ENCODE measurements at regions not wholly inside any gene's neighbourhood (a gene's known extent, or its start where the extent isn't known, plus 50 kb on each side); places are given as distances from the start of the nearest gene placed in this dataset.
"Not testable (repeated sequence)": the region's sequence is repeated elsewhere in the genome, so short reads cannot be mapped to it uniquely, and the experiment has no call there.

DNA sequence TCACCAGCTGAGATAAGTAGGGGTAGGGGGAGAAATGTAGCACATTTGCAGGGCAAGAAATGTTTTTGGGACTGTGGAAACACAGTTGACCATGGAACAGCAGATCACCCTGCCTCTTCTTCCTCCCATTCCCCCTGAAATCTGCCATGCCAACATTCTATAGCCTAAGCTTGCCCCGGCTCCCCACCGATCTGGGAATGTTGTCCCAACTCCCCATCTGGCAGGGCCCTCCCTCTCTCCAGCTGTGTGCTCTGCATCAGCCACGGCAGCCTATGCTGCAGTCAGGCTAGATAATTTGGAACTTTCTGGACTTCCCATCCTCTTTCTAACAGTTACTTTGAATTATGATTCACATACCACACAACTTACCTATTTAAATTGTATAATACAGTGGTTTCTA, 425.1 kb upstream of the RAB6C start:
- no peak for DNase-seq

DNA sequence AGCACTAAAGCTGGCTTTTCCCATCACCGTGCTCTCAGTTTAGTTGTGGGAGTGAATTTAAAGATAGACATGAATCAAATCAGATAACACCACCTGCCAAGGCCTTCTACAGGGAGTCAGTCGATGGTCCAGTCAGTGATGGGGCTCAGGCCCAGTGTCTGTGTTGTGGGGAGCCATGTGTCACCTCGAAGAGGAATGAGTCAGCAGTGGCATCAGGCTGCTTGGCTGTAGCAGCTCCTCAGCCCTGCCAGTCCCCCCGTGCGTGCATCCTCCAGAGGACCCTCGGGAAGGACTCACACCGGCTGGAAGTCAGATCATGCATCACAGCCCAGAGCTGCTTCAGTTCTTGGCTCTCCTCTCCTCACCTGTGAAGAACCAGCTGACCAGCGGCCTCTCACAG, 420.4 kb upstream of the RAB6C start:
- DNase-seq, result no peak

DNA sequence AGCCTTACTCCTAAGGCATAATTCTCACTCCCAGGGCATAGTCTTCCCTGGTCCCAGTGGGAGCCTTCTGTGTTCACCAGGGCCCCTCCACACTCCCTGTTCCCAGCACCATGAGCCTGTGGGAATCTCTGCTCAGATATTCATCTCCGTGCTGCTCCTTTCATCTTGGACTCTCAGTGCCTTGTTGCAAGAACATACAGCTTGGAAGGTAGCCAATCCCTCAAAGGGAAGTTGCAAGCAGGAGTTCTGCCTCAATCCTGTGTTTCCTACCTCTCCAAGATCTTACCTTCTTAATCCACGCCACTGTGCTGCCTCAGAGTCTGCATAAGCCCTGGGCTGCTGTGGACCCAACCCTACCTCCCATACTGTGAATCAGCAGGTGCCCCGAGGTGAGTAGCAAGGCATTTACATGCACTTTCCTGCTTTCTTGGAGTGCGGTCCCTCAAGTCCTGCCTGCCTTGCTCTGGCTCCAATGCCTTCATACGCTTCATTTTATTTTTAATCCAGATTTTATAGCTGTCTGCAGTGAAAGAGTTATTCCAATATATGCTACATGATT, 413.8 kb upstream of the RAB6C start:
- no peak for DNase-seq

DNA sequence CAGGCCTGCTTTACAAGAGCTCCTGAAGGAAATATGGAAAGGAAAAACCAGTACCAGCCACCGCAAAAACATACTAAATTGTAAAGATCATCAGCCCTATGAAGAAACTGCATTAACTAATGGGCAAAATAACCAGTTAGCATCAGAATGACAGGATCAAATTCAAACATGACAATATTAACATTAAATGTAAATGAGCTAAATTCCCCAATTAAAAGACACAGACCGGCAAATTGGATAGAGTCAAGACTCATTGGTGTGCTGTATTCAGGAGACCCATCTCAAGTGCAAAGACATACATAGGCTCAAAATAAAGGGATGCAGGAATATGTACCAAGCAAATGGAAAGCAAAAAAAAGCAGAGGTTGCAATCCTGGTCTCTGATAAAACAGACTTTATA, 408.7 kb upstream of the RAB6C start:
- DNase-seq, result not testable (repeated sequence)

DNA sequence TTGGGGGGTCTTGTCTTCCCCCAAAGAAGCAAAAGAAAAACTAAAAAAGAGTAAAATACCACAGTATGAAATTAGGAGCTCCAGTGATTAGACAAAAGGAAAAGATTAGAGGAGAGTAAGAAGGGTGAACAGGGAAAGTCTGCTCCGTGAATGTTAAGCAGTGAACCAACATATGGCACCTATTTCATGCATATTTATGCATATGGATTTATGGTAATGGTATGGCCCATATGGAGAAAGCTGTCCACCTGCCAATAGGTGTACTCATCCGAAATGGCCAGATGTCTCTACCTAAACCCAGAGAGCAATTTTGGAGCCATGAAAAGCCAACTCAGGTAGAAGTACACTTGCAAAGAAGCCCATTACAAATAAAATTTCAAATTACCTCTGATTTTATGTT, 404.0 kb upstream of the RAB6C start:
- no peak for DNase-seq

DNA sequence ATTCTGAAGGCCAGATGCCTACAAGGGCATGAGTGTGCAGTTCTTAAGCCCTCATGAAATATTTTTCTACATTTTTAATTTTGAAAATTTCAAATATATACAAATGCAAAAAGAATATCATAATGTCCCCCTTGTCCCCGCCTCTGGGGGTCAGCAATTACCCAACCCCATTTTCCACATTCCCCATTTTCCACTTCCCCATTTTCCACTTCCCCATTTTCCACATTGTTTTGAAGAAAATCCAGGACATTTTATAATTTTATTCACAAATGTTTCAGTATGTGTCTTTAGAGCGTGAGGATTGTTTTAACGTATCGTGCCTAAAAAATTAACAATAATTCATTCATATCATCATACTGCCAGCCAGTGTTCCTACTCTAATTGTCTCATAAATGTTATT, 403.6 kb upstream of the RAB6C start:
- no peak for DNase-seq

DNA sequence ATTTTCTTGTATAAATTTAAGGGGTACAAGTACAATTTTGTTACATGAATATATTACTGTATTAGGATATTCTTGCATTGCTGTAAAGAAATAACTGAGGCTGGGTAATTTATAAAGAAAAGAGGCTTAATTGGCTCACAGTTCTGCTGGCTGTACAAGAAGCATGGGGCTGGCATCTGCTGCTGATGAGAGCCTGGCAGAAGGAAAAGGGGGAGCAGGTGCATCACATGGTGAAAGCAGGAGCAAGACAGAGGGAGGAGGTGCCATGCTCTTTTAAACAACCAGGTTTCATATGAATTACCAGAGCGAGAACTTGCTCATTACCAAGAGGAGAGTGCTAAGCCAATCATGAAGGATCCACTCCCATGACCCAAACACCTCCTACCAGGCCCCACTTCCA, 399.5 kb upstream of the RAB6C start:
- DNase-seq, result no peak

DNA sequence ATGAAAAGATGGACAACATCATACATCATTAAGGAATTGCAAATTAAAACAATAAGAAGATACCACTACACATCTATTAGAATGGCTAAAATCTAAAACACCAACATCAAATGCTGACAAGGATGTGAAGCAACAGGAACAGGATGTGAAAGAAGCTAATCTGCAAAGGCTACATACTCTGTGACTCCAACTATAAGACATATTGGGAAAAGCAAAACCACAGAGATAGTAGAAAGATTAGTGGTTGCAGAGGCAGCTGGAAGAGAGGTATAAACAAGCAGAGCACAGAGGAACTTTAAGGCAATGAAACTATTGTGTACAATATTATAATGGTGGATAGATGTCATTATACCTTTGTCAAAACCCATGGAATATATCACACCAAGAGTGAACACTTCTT, 393.7 kb upstream of the RAB6C start:
- no peak for DNase-seq

DNA sequence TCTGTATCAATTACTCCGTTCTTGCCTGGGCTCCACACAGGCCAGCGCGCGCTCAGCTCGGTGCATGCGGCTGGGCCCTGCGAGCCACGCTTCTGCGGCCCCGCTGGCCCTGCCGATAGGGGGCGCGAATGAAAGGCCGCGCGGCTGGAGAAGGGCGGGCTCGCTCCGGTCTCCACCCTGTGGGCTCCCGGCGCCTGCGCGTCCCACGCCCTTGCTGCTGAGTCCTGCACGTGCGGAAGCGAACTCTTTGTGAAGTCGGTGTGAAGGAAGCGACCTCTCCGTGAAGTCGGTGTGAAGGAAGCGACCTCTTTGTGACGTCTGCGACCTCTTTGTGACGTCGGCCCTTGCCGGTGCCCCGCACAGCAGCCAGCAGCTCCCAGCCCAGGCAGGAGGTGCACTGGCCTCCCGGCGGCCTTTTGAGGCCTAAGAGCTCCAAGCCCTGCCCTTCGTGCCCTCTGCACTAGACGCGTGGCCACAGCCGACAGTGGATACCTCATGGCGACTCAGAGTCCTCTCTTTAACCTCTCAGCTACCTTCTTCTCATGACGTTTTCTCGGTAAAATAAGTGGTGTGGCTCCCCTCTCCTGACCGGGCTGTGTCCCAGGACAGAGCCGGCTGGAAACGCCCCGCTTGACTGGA, 391.9 kb upstream of the RAB6C start:
- no peak for DNase-seq

DNA sequence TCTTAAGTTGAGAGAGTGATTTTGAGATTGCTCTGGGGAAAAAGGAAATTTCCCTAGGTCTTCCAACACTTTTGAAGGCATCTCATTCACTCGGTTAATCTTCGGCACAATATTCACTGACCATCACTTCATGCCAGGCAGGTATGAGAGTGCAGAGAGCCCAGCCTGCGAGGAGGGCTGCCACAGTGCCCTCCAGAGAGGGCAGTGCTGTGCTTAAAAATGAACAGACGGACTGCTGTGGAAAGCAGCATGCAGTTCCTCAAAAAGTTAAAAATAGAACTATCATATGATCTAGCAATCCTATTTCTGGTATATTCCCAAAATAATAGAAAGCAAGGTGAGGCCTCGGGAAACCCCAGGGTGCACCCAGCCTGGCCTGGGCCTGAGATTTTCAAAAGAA, 374.9 kb upstream of the RAB6C start:
- DNase-seq, result no peak

DNA sequence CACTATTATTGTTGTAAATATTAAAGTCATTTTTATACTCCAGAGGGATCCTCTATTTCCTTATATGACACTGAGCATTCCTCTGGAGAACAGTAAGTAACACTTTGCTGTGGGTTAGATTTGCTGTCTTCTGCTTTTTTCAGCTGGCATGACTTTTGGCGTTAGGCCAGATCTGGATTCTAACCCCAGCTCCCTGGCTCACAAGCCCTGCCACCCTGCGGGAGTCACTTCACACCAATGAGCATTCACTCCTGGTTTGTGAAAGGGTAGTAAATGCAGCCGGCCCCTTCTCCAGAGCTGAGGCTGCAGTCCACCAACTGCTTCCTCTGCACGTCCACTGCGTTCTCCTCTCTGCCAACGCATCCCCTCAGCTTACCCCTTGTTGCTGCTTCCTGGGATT, 373.8 kb upstream of the RAB6C start:
- no peak for DNase-seq

DNA sequence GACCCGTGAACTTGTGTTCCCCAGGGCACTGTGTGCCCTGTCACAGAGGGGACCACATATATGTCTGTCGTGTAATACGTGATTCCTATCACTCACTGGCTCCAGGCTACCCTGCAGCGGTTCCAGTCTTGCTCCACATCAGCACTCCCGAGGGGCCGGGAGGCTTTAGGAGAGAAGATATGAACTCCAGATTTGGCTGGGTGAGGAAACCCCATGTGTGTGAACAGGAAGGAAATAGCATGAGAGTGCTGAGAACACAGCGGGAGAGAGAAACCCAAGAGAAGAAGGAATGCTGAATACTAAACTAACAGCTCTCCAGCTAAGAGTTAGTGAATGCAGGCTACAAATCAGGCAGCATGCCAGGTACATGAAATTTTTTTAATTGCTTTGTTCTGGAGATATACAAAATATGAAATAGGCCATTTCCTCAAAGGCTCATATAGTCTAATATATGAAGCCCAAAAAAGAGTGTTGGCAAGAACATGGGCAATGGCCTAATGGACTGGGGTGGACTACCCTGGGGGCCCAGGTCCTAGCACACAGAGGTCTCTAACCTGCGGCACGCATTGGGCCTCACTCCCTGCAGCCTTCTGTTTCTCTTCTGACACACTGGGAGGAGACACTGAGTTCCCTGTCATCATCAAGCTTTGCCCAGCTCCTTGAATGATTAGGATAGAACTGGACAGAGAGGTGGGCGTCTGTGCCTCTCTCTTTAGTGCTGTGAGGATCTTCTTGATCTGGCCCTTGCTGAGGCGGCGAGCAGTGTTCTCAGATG, 372.8 kb upstream of the RAB6C start:
- no peak for DNase-seq

DNA sequence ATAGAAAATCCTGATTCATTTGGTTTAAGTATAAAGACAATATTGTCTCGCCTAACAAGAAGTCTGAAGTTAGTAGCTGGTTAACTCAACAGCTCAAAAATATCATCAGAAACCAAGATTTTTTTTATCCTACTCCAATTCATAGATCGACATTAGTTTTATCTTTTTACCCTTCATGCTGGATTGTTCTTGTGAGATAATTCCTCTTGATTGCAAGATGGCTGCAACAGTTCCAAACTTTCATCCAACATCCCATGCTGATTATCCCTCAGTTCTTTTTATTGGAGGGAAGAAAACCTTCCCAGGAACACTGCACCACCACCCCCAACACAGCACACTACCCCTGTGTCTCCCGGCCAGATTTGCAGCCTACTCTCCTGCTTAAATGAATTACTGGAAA, 370.2 kb upstream of the RAB6C start:
- DNase-seq, result no peak

DNA sequence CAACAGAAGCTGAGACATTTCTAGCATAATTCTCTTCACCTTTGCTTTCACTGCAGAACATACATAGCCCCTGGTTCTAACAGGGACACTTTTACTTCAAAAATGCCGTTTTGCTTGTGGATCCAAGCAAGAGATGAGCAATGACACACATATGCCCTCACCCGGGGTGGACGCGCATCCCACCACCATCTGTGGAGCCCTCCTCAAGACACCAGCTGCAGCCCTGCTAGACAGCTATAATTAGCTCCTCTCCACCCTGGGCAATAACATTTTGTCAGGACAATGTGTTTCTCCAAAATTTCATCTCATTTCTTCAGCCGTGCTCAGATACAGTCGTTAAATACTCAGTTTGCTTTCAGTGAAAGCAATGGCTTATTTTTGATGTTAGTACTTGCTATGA, 368.7 kb upstream of the RAB6C start:
- no peak for DNase-seq

DNA sequence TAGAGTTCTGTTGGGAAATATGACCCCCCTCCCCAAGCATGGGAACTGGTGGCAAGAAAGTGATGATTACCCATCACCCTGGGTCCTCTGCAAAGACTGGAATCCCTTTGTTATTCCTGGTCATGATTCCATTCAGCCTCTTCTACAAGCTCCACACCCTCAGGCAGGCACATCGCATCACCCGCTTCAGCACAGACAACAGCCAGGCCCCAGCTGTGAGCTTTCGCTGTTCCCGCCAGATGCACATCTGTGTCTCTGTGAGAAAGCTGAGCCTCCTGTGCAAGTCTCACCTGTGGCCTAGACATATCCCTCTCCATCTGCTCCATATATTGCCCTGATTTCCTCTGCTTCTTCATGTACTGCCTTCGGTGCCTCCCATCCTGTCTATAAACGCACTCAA, 368.0 kb upstream of the RAB6C start:
- DNase-seq, result no peak

DNA sequence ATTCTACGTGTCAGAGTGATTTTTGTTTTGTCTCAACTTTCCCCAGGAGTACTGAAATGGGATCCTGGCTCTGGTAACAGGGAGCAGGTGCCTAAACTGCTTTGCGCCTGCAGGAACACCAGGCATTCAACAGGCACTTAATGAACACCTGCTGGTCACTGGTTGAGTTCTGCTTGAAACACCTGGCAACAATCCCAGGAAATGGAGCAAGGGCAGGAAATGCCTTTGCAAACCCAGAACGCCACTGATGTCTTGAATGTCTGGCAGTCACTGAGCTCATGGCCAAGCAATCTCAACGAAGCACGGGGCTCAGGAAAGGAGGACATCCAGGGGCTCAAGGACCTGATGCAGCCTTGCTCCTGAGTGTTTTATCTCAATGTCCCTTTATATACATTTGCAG, 360.0 kb upstream of the RAB6C start:
- no peak for DNase-seq

DNA sequence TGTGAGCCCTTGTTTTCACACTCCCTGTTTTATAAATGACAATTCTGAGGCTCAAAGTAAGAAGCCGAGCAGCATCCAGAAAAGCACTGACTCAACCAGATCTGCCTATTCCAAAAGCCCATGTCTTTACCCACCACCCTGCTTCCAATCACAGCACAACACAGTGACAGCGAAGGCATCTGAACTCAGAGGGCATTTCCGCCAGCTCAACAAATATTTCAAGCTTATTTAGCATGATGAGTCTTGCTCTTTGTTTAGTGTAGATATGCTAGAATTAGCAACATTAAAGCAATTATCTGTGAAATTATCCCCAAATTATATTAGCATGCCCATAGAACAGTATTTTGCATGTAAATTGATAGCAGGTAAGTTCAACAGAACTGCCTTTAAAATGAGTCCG, 359.1 kb upstream of the RAB6C start:
- DNase-seq, result no peak

DNA sequence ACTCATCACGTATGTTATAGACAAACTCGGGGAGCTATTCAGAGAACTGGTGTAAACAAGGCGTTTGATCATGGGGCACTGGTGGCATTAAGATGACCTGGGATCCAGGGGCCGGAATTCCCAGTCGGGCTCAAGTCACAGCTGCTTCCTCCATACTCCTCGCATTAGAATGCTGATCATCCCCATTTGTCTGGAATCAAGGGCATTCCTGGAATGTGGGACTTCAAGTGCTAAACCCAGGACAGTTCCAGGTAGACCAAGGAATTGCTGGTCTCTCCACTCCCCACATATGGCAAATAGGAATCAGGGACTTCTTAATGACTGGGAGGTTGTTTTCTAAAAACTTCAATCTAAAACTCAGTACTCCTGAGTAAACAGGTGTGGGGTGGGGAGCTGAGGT, 355.7 kb upstream of the RAB6C start:
- DNase-seq, result no peak

DNA sequence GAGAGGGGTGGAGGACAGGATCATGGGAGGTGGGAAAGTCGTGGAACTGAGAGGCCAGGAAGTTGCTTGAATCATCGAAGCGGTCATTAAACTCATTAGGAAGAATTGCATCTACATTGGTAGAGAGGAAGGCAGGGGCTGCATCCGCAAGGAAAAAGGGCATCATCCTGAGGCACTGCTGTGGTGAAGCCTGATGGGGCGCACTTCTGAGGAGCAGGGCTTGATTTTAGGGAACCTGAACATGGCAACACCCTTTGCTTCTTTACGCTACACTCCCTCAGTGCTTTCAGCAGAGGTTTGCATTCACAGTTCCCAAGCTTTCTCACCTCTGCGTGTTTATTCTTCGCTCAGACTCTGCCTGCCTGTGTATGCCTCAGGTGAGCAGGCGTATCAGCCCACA, 352.0 kb upstream of the RAB6C start:
- DNase-seq, result no peak

DNA sequence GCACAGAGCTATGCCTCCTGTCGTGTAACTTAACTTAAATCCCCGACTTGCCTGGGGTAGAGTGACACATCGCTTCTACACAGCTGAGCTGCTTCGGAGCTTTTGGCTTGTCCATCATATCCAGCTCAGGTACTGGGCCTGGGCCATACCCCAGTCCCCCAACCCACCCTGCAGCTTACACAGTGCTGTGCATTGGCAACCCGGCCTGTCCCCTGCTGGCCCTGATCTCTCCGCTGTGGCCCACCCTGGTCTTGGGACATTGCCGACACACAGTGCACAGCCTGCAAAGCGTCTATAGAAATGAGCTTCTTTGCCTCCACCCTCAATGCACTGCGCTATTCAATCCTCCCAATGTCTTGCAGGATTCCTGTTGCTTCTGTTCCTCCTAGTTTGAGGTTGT, 342.8 kb upstream of the RAB6C start:
- no peak for DNase-seq

DNA sequence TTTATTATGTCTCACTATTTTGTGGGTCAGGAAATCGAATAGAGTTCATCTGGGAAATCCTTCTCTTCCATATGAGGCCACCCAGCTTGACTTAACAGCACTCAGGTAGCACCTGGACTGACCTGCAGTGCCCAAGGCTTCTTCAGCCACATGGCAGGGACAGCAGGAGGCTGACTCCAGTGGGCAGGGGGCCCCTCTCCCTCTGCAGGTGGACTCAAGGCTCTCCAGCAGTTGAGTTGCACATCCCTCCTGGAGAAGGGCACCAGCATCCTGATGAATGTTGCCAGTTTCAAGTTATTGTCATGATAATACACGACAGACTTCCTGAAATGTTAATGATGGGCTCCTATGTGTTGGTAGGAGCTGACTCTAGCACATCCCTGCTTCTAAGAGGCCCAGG, 338.1 kb upstream of the RAB6C start:
- no peak for DNase-seq

DNA sequence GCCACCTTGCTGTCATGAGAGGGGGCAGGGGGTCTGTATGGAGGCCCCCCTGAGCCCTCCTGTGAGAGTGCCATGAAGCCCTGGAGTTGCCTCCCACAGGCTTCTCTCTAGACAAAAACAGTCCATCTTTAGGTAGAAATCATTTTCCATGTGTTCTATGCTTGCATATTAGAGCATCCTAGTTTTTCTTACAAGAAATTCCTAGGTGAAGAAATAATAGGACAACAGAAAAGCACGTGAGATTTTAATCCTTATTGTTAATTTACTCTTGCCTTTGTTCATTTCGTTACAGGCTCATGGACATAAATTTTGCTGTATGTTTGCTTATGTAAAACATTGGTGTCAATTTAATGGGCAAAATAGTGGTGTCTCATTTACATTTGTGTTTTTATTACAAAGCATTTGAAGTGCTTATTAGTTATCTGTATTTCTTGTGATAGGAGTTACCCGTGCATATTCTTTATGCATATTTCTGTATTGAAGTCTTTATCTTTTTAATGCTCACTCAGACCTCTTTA, 336.9 kb upstream of the RAB6C start:
- DNase-seq, result no peak

DNA sequence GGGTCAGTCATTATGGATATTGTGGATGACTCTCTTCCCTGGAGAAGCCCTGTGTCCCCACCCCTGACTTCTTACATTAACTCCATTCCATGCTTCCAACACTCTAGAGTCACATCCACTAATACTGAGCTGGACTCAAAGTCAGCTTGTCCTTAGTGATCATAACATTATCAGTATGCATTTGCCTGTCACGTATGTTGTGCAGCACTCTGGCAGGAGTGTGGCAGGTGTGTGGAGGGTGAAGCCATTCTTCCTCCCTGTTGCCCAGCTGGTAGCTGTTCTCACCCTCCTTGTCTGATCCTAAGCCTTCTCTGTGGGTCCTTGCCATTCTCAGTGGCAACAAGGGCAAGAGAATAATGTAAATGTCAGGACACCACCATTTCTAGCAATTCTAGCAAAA, 334.1 kb upstream of the RAB6C start:
- DNase-seq, result no peak

DNA sequence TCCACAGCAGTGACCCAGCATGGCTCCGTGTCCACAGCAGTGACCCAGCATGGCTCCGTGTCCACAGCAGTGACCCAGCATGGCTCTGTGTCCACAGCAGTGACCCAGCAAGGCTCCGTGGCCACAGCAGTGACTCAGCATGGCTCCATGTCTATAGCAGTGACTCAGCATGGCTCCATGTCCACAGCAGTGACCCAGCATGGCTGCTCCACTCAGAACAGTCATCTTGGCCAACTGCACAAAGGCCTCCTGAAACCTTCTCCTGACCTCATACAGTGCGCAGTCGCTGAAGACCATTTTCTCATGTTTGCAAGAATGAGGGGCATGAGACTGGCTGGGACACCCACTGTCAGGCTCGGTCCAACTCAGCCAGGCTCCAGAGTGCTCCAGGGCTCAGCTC, 333.4 kb upstream of the RAB6C start:
- no peak for DNase-seq

DNA sequence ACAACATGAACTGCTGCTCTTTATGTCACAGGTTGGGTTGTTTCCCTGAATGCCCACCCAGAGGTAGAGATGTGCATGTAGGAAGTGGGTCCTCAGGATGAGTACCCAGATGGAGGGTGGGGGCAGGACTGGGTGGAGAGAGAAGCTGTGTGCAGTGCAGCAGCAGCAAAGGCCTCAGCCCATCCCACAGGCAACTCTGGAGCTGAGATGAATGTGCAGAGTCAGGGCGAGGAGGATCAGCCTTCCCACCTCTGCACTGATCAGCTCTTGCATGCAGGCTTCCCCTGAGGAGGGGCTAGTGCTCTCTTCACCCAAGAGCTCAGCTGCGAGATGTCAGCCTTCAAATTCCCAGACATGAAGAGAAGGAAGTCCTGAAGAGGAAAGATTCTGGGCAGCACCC, 326.2 kb upstream of the RAB6C start:
- no peak for DNase-seq

All from 8988T (cell line).